SK-N-SH (cell line): ENCODE measurements at regions not wholly inside any gene's neighbourhood (a gene's known extent, or its start where the extent isn't known, plus 50 kb on each side); places are given as distances from the start of the nearest gene placed in this dataset.

Source experiments
- CTCF ChIA-PET: fragments of 300-600, 350-600 bp; formaldehyde crosslinking; extraction: SDS; loops from one replicate; lab custom pipeline; 2021; lab: Yijun Ruan, JAX
- POLR2A ChIA-PET: fragments of 350-600 bp; sonication (Branson Sonifier 250); formaldehyde crosslinking; extraction: SDS; loops from one replicate; lab custom pipeline; 2020; ENCODE audit warnings: antibody characterized with exemption, inconsistent platforms; lab: Yijun Ruan, JAX
- DNase-seq: peaks from one replicate; pipeline ENCODE4 v3.0.0; 2012
- H2AFZ ChIP-seq: fragments of 200-600 bp; sonication (generic); 2 replicates; pipeline ENCODE4 v1.8.1; 2016; ENCODE audit warnings: antibody characterized with exemption, mild to moderate bottlenecking, low read depth
- H3F3A ChIP-seq: fragments of 200-600 bp; sonication (generic); replicated peaks from 2 replicates; pipeline ENCODE3; 2016; ENCODE audit warnings: antibody characterized with exemption, mild to moderate bottlenecking; ENCODE audit not compliant: insufficient read depth
- H3K27ac ChIP-seq, 2 experiments: fragments of 200-500 bp in 1 of 2; fragments of 200-600 bp in 1 of 2; sonication (Bioruptor generic) in 1 of 2; sonication (generic), shearing (Covaris generic) in 1 of 2; 2 replicates each; pipeline versions ENCODE4 v1.5.1 to v1.6.1; 2014 to 2016; ENCODE audit warnings: low read depth in 2 of 2, inconsistent platforms in 1 of 2, low read length in 1 of 2, mild to moderate bottlenecking in 1 of 2, mixed read lengths in 1 of 2
- H3K27me3 ChIP-seq: fragments of 200-600 bp; sonication (generic), shearing (Covaris generic); 2 replicates; pipeline ENCODE4 v1.6.1; 2016; ENCODE audit warnings: mixed run types; ENCODE audit not compliant: insufficient read depth
- H3K36me3 ChIP-seq, 2 experiments: fragments of 200-500 bp in 1 of 2; fragments of 200-600 bp in 1 of 2; sonication (Bioruptor generic) in 1 of 2; sonication (generic) in 1 of 2; replicated peaks in 1 of 2; 2 replicates each; pipeline versions ENCODE3 to v1.5.1; 2014 to 2016; ENCODE audit warnings: low read length in 1 of 2, mild to moderate bottlenecking in 1 of 2; ENCODE audit not compliant: insufficient read depth in 2 of 2, control insufficient read depth in 1 of 2
- H3K4me1 ChIP-seq, 2 experiments: fragments of 200-500 bp in 1 of 2; fragments of 200-600 bp in 1 of 2; sonication (Bioruptor generic) in 1 of 2; sonication (generic), shearing (Covaris generic) in 1 of 2; 2 replicates each; pipeline versions ENCODE4 v1.5.1 to v1.6.1; 2014 to 2016; ENCODE audit warnings: low read depth in 1 of 2, low read length in 1 of 2, mixed run types in 1 of 2; ENCODE audit not compliant: insufficient read depth in 2 of 2, control insufficient read depth in 1 of 2
- H3K4me2 ChIP-seq: fragments of 200-600 bp; sonication (generic), shearing (Covaris generic); 2 replicates; pipeline ENCODE4 v1.6.1; 2017; ENCODE audit warnings: mixed run types
- H3K4me3 ChIP-seq, 2 experiments: fragments of 200-500 bp in 1 of 2; fragments of 200-600 bp in 1 of 2; sonication (Bioruptor generic) in 1 of 2; sonication (generic), shearing (Covaris generic) in 1 of 2; 2 replicates each; pipeline versions ENCODE4 v1.5.1 to v1.8.1; 2014 to 2016; ENCODE audit warnings: low read depth in 2 of 2, inconsistent platforms in 1 of 2, low read length in 1 of 2, mild to moderate bottlenecking in 1 of 2, mixed read lengths in 1 of 2, moderate library complexity in 1 of 2
- H3K79me2 ChIP-seq: fragments of 200-600 bp; sonication (generic); 2 replicates; pipeline ENCODE4 v1.8.1; 2017; ENCODE audit warnings: mild to moderate bottlenecking; ENCODE audit not compliant: insufficient read depth
- H3K9ac ChIP-seq: fragments of 200-600 bp; sonication (generic); 2 replicates; pipeline ENCODE4 v1.6.1; 2017; ENCODE audit warnings: mixed run types
- H3K9me2 ChIP-seq: fragments of 200-600 bp; sonication (generic); 2 replicates; pipeline ENCODE4 v1.6.1; 2017; ENCODE audit warnings: mixed run types
- H3K9me3 ChIP-seq: fragments of 200-600 bp; sonication (generic); 2 replicates; pipeline ENCODE4 v1.6.1; 2017; ENCODE audit warnings: mixed run types, mild to moderate bottlenecking, moderate library complexity
- H4K20me1 ChIP-seq: fragments of 200-600 bp; sonication (generic); 2 replicates; pipeline ENCODE4 v1.6.1; 2017; ENCODE audit warnings: mild to moderate bottlenecking, mixed run types; ENCODE audit not compliant: insufficient read depth
- ELF1 ChIP-seq: IDR thresholded peaks from 2 replicates; pipeline ENCODE4 v1.4.0; 2012
- EP300 ChIP-seq, 2 experiments: IDR thresholded peaks; 2 replicates each; pipeline versions ENCODE4 v1.4.0 to v1.6.1; 2012; ENCODE audit warnings: borderline replicate concordance in 1 of 2, low read depth in 1 of 2, low read length in 1 of 2
- EZH2phosphoT487 ChIP-seq: fragments of 200-600 bp; sonication (generic); IDR thresholded peaks from 2 replicates; pipeline ENCODE4 v1.6.1; 2017; ENCODE audit warnings: low read depth, mixed run types, mild to moderate bottlenecking, antibody characterized with exemption, moderate library complexity, borderline replicate concordance
- REST ChIP-seq: IDR thresholded peaks from 2 replicates; pipeline ENCODE4 v1.6.1; 2012; ENCODE audit warnings: mild to moderate bottlenecking, low read depth, low read length, moderate library complexity
- RXRA ChIP-seq: IDR thresholded peaks from 2 replicates; pipeline ENCODE4 v1.4.0; 2012; ENCODE audit warnings: low read depth, mild to moderate bottlenecking, borderline replicate concordance
- YY1 ChIP-seq: IDR thresholded peaks from 2 replicates; pipeline ENCODE4 v1.4.0; 2012; ENCODE audit warnings: low read depth, mild to moderate bottlenecking
- WGBS: methylation state at CpG from one replicate; pipeline ENCODE4 v1.1.6; 2017; ENCODE audit warnings: low lambda C conversion rate; 5-methylcytosine and 5-hydroxymethylcytosine counted together

- H3K4me3 ChIP-seq, result no peak overlapping the region
- H3K9ac ChIP-seq, result no peak overlapping the region
- TF ChIP-seq RXRA (no peak), EP300 (IDR thresholded peaks at IDR 0.05; ENCODE audit: borderline replicate concordance in 1 of 2, low read depth in 1 of 2, low read length in 1 of 2) (no peak), ELF1 (no peak), YY1 (no peak), EZH2phosphoT487 (no peak)
- H3K9me2 ChIP-seq, result no peaks in the 10 kb centered on the region
- H3F3A ChIP-seq, result no peaks in the 10 kb centered on the region
- 40% methylated on average over 12 of the region's 12 CpGs for WGBS
- H3K27me3 ChIP-seq, result no peaks in the 10 kb centered on the region
- no peaks in the 10 kb centered on the region for H3K9me3 ChIP-seq
- DNase-seq, result no peak
- CTCF ChIA-PET, result no interaction called here
- no peak overlapping the region for H3K4me2 ChIP-seq
- POLR2A ChIA-PET, result no interaction called here
- H3K27ac ChIP-seq, result peak overlapping the region in 1 of 2 experiments; percentile 20; a peak in 2 of 4 replicates
- peaks cover 3% of the 10 kb centered on the region; the same call in 1 of the 2 replicates for H3K79me2 ChIP-seq
- no peaks in the 10 kb centered on the region for H3K36me3 ChIP-seq
- peaks cover 0 to 20% of the 10 kb centered on the region in 2 experiments; a peak in 2 of 4 replicates for H3K4me1 ChIP-seq
- 0 out of 2 replicates have a peak, but pooled peaks cover 2% of the 10 kb centered on the region for H4K20me1 ChIP-seq
- no peak overlapping the region for H2AFZ ChIP-seq
These were observed 54.8 kb downstream of the UTRN start for GRCh38 chr6:144339859-144340452.

DNA sequence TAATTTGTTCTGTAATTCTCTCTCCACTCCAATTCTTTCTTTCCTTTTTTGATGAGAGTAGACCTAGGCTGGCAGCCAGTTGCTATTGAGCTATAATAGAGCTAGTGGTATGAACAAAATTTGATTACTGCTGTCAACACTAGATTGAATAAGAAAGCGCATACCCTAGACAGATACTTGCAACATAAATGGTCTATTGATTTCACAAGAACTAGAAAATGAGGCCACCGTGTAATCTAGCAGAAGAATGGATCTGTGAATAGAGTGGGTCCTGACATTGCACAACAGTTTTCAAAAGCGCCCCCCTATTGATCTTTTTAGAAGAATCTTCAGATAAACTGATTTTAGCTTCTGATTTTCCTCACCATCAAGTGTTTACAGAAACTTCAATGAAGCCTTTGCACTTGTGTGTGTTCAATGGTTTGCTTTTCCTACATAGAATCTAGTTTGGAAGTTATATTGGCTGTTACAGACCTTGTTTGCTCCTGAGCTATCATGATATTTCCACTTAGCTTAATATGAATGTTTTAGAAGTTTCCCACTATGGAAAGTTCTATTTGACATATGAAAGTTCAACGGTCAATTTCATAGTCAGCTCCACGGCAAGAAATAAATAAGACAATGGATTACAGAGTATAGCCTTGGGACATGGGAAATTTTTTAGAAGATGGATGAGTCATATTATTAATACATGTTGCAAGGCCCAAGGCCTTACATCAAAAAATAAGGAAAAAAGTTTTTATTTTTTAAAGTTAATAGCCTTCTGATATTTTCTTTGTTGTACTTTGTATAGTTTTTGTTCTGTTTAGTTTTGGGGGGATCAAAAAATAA, 55.6 kb downstream of the UTRN start:
- ChIA-PET POLR2A (no interaction called here), CTCF (no interaction called here)

More for the DNA sequence above, 55.6 kb downstream of the UTRN start:
- no peaks in the 10 kb centered on the region for H4K20me1 ChIP-seq
- no peaks in the 10 kb centered on the region for H3K9me3 ChIP-seq
- H3K9ac ChIP-seq, result no peak overlapping the region
- H3K4me1 ChIP-seq, result peaks cover 0 to 20% of the 10 kb centered on the region in 2 experiments; a peak in 2 of 4 replicates
- 5% methylated on average over 5 of the region's 5 CpGs for WGBS
- no peaks in the 10 kb centered on the region for H3K36me3 ChIP-seq
- TF ChIP-seq REST, result no peak
- H3K27ac ChIP-seq, result peak overlapping the region; percentile 29 to 32; a peak in 2 of 4 replicates
- no peaks in the 10 kb centered on the region for H3F3A ChIP-seq
- H3K4me3 ChIP-seq, result no peak overlapping the region
- H3K9me2 ChIP-seq, result no peaks in the 10 kb centered on the region
- peaks cover 8% of the 10 kb centered on the region; the same call in 1 of the 2 replicates for H3K79me2 ChIP-seq
- DNase-seq, result no peak
- no peak overlapping the region for H2AFZ ChIP-seq
- H3K4me2 ChIP-seq, result no peak overlapping the region
- H3K27me3 ChIP-seq, result no peaks in the 10 kb centered on the region
